ENCODE measurements at regions not wholly inside any gene's neighbourhood (a gene's known extent, or its start where the extent isn't known, plus 50 kb on each side); places are given as distances from the start of the nearest gene placed in this dataset.

GRCh38 chr10:44206127-44206818 is 178.6 kb downstream of the CXCL12 start:
- Histone ChIP-seq H3K9me3 (no peaks in the 10 kb centered on the region), H3K4me3 (no peak overlapping the region), H3K27ac (no peak overlapping the region), H3K27me3 (no peaks in the 10 kb centered on the region), H3K4me1 (no peaks in the 10 kb centered on the region), H3K36me3 (no peaks in the 10 kb centered on the region)
- no peak for DNase-seq
- in situ Hi-C loops (cut with MboI; ENCODE audit: low pct_ligation_motif_present in 1 of 4, low pct_unique_long_range_greater_than_20kb in 1 of 4, low sequenced_read_pairs in 3 of 4): no loop called here
- 90 to 100% methylated on average over 1 to 25 of the region's 25 CpGs for WGBS, 2 donors (ENCODE audit: low coverage in 1 of 2)
- no peak for TF ChIP-seq POLR2A (IDR thresholded peaks at IDR 0.05)
- no peak for TF ChIP-seq EP300 (IDR thresholded peaks at IDR 0.05; ENCODE audit: low read depth)
- no peak for TF ChIP-seq POLR2AphosphoS5 (IDR thresholded peaks at IDR 0.05)
- TF ChIP-seq CTCF (IDR thresholded peaks at IDR 0.05): no peak
- intact Hi-C loops (cut with DNase I; ENCODE audit: low total_unique reads): no loop called here

DNA sequence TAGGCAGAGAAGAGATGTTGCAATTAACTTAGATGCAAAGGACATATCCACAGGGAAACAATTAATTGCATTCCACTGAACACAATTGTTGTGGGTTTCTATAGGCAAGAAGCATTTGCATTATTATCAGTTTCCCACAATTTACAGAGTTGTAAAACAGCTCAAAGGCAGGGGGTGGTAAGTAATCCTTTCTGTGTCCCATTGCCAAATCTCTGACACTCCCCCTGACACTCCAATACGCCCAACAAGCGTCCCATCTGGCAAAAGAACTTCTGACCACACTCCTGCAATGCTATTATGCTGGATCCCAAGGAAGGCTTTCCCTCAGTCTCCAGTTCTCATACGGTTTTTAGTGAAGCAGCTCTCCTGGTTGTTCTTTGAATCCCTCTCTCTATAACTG is 179.8 kb downstream of the CXCL12 start:
- Histone ChIP-seq H3K9me3 (no peaks in the 10 kb centered on the region), H3K4me1 (no peaks in the 10 kb centered on the region), H3K27ac (no peak overlapping the region), H3K27me3 (no peaks in the 10 kb centered on the region), H3K4me3 (no peak overlapping the region), H3K36me3 (no peaks in the 10 kb centered on the region)
- in situ Hi-C loops (cut with MboI; ENCODE audit: low pct_ligation_motif_present in 1 of 4, low pct_unique_long_range_greater_than_20kb in 1 of 4, low sequenced_read_pairs in 3 of 4): no loop called here
- TF ChIP-seq POLR2A (IDR thresholded peaks at IDR 0.05): no peak
- TF ChIP-seq EP300 (IDR thresholded peaks at IDR 0.05; ENCODE audit: low read depth): no peak
- no peak for TF ChIP-seq CTCF (IDR thresholded peaks at IDR 0.05)
- TF ChIP-seq POLR2AphosphoS5 (IDR thresholded peaks at IDR 0.05): no peak
- whole genome bisulfite sequencing, 2 donors (ENCODE audit: low coverage in 1 of 2): 30% methylated on average over 3 of the region's 3 CpGs; no CpG with 5 or more reads in 1 of the 2 donors
- DNase-seq: no peak
- intact Hi-C loops (cut with DNase I; ENCODE audit: low total_unique reads): no loop called here

DNA sequence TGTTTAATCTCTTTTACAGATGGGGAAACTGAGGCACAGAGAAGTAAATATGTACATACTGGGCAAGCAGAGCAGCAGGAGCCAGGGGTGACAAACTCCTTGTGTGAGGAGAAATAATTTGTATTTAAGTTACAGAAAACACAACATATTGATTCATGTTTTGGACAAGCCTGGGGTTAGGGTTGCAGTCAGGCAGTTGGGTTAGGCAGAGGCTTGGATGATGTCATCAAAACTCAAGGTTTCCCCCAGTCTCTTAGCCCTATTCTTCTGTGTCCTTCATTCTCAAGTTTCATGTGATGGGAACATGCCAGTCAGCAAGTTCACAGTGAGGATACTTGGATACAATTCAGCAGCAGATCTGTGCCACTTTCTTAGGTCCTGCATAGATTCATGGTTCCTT is 181.4 kb downstream of the CXCL12 start:
- H3K4me3 ChIP-seq: no peak overlapping the region
- H3K4me1 ChIP-seq: no peaks in the 10 kb centered on the region
- DNase-seq: no peak
- no peaks in the 10 kb centered on the region for H3K27me3 ChIP-seq
- H3K36me3 ChIP-seq: no peaks in the 10 kb centered on the region
- H3K27ac ChIP-seq: no peak overlapping the region
- intact Hi-C loops (cut with DNase I; ENCODE audit: low total_unique reads) (no loop called here), in situ Hi-C loops (cut with MboI; ENCODE audit: low pct_ligation_motif_present in 1 of 4, low pct_unique_long_range_greater_than_20kb in 1 of 4, low sequenced_read_pairs in 3 of 4) (no loop called here)
- H3K9me3 ChIP-seq: no peaks in the 10 kb centered on the region
- TF ChIP-seq POLR2A (IDR thresholded peaks at IDR 0.05): no peak
- no peak for TF ChIP-seq EP300 (IDR thresholded peaks at IDR 0.05; ENCODE audit: low read depth)
- TF ChIP-seq CTCF (IDR thresholded peaks at IDR 0.05): no peak
- TF ChIP-seq POLR2AphosphoS5 (IDR thresholded peaks at IDR 0.05): no peak

DNA sequence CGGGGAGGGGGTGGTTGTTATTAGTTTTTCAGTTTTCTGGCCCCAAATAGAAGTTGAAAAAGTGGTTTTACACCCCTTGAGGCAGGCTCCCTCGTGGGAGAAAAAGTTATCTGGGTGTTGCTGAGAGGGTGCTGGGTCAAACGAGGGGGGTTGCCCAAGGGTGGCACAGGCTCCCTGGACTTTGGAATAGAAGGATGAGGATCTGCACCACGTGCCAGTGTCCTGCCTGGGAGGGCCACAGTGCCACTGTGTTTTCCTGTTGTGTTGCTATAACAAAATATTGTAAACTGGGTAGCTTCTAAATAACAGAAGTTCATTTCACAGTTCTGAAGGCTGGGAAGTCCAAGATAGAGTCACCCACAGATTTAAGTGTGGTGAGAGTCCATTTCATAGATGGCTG is 181.9 kb downstream of the CXCL12 start:
- DNase-seq: no peak
- no peaks in the 10 kb centered on the region for H3K36me3 ChIP-seq
- no peak overlapping the region for H3K27ac ChIP-seq
- TF ChIP-seq POLR2A (IDR thresholded peaks at IDR 0.05) (no peak), CTCF (IDR thresholded peaks at IDR 0.05) (no peak), EP300 (IDR thresholded peaks at IDR 0.05; ENCODE audit: low read depth) (no peak), POLR2AphosphoS5 (IDR thresholded peaks at IDR 0.05) (no peak)
- no peaks in the 10 kb centered on the region for H3K27me3 ChIP-seq
- no peaks in the 10 kb centered on the region for H3K9me3 ChIP-seq
- 39 to 43% methylated on average over 1 to 4 of the region's 4 CpGs for WGBS, 2 donors (ENCODE audit: low coverage in 1 of 2)
- in situ Hi-C loops (cut with MboI; ENCODE audit: low pct_ligation_motif_present in 1 of 4, low pct_unique_long_range_greater_than_20kb in 1 of 4, low sequenced_read_pairs in 3 of 4): no loop called here
- intact Hi-C loops (cut with DNase I; ENCODE audit: low total_unique reads): no loop called here
- no peak overlapping the region for H3K4me3 ChIP-seq
- peaks cover 0 to 3% (median 0%) of the 10 kb centered on the region in 4 donors for H3K4me1 ChIP-seq

All from transverse colon (tissue), 4 donors.